Neural cell (in vitro differentiated cells): ENCODE measurements at regions not wholly inside any gene's neighbourhood (a gene's known extent, or its start where the extent isn't known, plus 50 kb on each side); places are given as distances from the start of the nearest gene placed in this dataset.
A peak's percentile ranks its signal among the peaks of the same experiment; 100 is the strongest.

Source experiments
- H2AFZ ChIP-seq: fragments of 200-600, 300-800 bp; sonication (generic), shearing (Covaris generic); 2 replicates; pipeline ENCODE4 v1.6.0; 2014; ENCODE audit warnings: low read depth, mild to moderate bottlenecking, antibody characterized with exemption, low read length, moderate library complexity
- H3F3A ChIP-seq: fragments of 200-600 bp; shearing (Covaris generic); 2 replicates; pipeline ENCODE4 v1.6.1; 2016; ENCODE audit warnings: mild to moderate bottlenecking, moderate library complexity, mixed read lengths, antibody characterized with exemption, low read length; ENCODE audit not compliant: insufficient read depth, poor library complexity, severe bottlenecking
- H3K27ac ChIP-seq: fragments of 200-600, 300-800 bp; sonication (generic), shearing (Covaris generic); 2 replicates; pipeline ENCODE4 v1.5.1; 2014; ENCODE audit warnings: mild to moderate bottlenecking, low read length, moderate library complexity
- H3K27me3 ChIP-seq: fragments of 300-800, 200-600 bp; sonication (generic), shearing (Covaris generic); 2 replicates; pipeline ENCODE4 v1.6.0; 2014; ENCODE audit warnings: mild to moderate bottlenecking, low read depth, low read length, moderate library complexity; ENCODE audit not compliant: insufficient read depth
- H3K36me3 ChIP-seq: fragments of 300-800, 200-600 bp; sonication (generic), shearing (Covaris generic); 2 replicates; pipeline ENCODE4 v1.5.1; 2014; ENCODE audit warnings: mild to moderate bottlenecking, antibody characterized with exemption, low read length, moderate library complexity; ENCODE audit not compliant: insufficient read depth
- H3K4me2 ChIP-seq: fragments of 300-800, 200-600 bp; sonication (generic), shearing (Covaris generic); 2 replicates; pipeline ENCODE4 v1.6.0; 2014; ENCODE audit warnings: mild to moderate bottlenecking, low read length
- H3K4me3 ChIP-seq: fragments of 300-800, 200-600 bp; sonication (generic), shearing (Covaris generic); 2 replicates; pipeline ENCODE4 v1.5.1; 2014; ENCODE audit warnings: mild to moderate bottlenecking, low read length, moderate library complexity
- H3K79me2 ChIP-seq: fragments of 200-600 bp; shearing (Covaris generic); replicated peaks from 2 replicates; pipeline ENCODE4 v1.6.0; 2014; ENCODE audit warnings: mild to moderate bottlenecking, low read length, moderate library complexity; ENCODE audit not compliant: insufficient read depth
- H3K9ac ChIP-seq: fragments of 300-800, 200-600 bp; sonication (generic), shearing (Covaris generic); 2 replicates; pipeline ENCODE4 v1.6.1; 2016; ENCODE audit warnings: mild to moderate bottlenecking, low read length, mixed read lengths
- H3K9me2 ChIP-seq: fragments of 200-600 bp; shearing (Covaris generic); 2 replicates; pipeline ENCODE4 v1.6.1; 2016; ENCODE audit warnings: mild to moderate bottlenecking, low read length, mixed read lengths; ENCODE audit not compliant: insufficient read depth
- H3K9me3 ChIP-seq: fragments of 200-600, 300-800 bp; sonication (generic), shearing (Covaris generic); 2 replicates; pipeline ENCODE4 v1.6.1; 2016; ENCODE audit warnings: mild to moderate bottlenecking, mixed run types, low read length, moderate library complexity, mixed read lengths
- H4K20me1 ChIP-seq: fragments of 200-600 bp; shearing (Covaris generic); 2 replicates; pipeline ENCODE4 v1.6.1; 2016; ENCODE audit warnings: mild to moderate bottlenecking, mixed run types; ENCODE audit not compliant: insufficient read depth
- EP300 ChIP-seq: fragments of 450-650 bp; conservative IDR thresholded peaks from 2 replicates; pipeline ENCODE4 v1.6.1; 2014; ENCODE audit warnings: antibody characterized with exemption, mild to moderate bottlenecking, moderate library complexity; ENCODE audit not compliant: poor library complexity, severe bottlenecking
- EZH2 ChIP-seq: fragments of 200-600, 300-800 bp; shearing (Covaris generic), sonication (generic); IDR thresholded peaks from 2 replicates; pipeline ENCODE4 v1.6.1; 2014; ENCODE audit warnings: antibody characterized with exemption, low read length, borderline replicate concordance, mild to moderate bottlenecking; ENCODE audit not compliant: insufficient read depth, poor library complexity, severe bottlenecking
- MXI1 ChIP-seq: fragments of 450-650 bp; conservative IDR thresholded peaks from 2 replicates; pipeline ENCODE4 v1.6.1; 2014; ENCODE audit warnings: antibody characterized with exemption, mild to moderate bottlenecking; ENCODE audit not compliant: poor library complexity, severe bottlenecking
- POLR2AphosphoS5 ChIP-seq: IDR thresholded peaks from 2 replicates; pipeline ENCODE4 v1.6.1; 2012
- RAD21 ChIP-seq: fragments of 450-650 bp; conservative IDR thresholded peaks from 2 replicates; pipeline ENCODE4 v1.6.1; 2014; ENCODE audit warnings: antibody characterized with exemption, mild to moderate bottlenecking, moderate library complexity
- REST ChIP-seq: IDR thresholded peaks from 2 replicates; pipeline ENCODE4 v1.6.1; 2012; ENCODE audit warnings: borderline replicate concordance
- SMC3 ChIP-seq: fragments of 450-650 bp; conservative IDR thresholded peaks from 2 replicates; pipeline ENCODE4 v1.6.1; 2014; ENCODE audit warnings: antibody characterized with exemption, mild to moderate bottlenecking, moderate library complexity; ENCODE audit not compliant: poor library complexity
- TAF1 ChIP-seq: IDR thresholded peaks from 2 replicates; pipeline ENCODE4 v1.6.1; 2012; ENCODE audit warnings: low read depth
- TF ChIP-seq, protein P1 (sequence below): fragments of 450-650 bp; IDR thresholded peaks from 2 replicates; pipeline ENCODE4 v1.5.1; 2014; ENCODE audit warnings: antibody characterized with exemption, mild to moderate bottlenecking, moderate library complexity; ENCODE audit not compliant: poor library complexity, severe bottlenecking

GRCh38 chr2:109703798-109704197 is 89.6 kb downstream of the SOWAHC start:
- Histone ChIP-seq H3F3A (no peaks in the 10 kb centered on the region), H2AFZ (no peak overlapping the region)

GRCh38 chr2:109707281-109708147 is 86.6 kb upstream of the RGPD5 start:
- TF ChIP-seq POLR2AphosphoS5 (peak; percentile 76), TAF1 (no peak)
- no peaks in the 10 kb centered on the region for H3F3A ChIP-seq
- no peaks in the 10 kb centered on the region for H3K9me3 ChIP-seq
- H3K4me3 ChIP-seq, result no peak overlapping the region
- no peaks in the 10 kb centered on the region for H4K20me1 ChIP-seq
- no peak overlapping the region for H3K27ac ChIP-seq
- H3K9ac ChIP-seq, result no peak overlapping the region
- H3K36me3 ChIP-seq, result no peaks in the 10 kb centered on the region
- no peaks in the 10 kb centered on the region for H3K27me3 ChIP-seq
- no peak overlapping the region for H2AFZ ChIP-seq
- H3K79me2 ChIP-seq, result no peaks in the 10 kb centered on the region
- no peak overlapping the region for H3K4me2 ChIP-seq
- no peaks in the 10 kb centered on the region for H3K9me2 ChIP-seq

More at GRCh38 chr2:109703798-109704197, 89.6 kb downstream of the SOWAHC start:
- H3K27ac ChIP-seq, result no peak overlapping the region
- no peaks in the 10 kb centered on the region for H3K79me2 ChIP-seq
- H3K9me3 ChIP-seq, result no peaks in the 10 kb centered on the region
- H3K27me3 ChIP-seq, result no peaks in the 10 kb centered on the region
- no peak overlapping the region for H3K4me2 ChIP-seq
- no peaks in the 10 kb centered on the region for H4K20me1 ChIP-seq
- no peaks in the 10 kb centered on the region for H3K36me3 ChIP-seq
- TF ChIP-seq TAF1 (no peak), MXI1 (no peak), RAD21 (no peak), REST (no peak), SMC3 (no peak), EZH2 (no peak), EP300 (no peak), POLR2AphosphoS5 (no peak)
- TF ChIP-seq, protein P1, sequence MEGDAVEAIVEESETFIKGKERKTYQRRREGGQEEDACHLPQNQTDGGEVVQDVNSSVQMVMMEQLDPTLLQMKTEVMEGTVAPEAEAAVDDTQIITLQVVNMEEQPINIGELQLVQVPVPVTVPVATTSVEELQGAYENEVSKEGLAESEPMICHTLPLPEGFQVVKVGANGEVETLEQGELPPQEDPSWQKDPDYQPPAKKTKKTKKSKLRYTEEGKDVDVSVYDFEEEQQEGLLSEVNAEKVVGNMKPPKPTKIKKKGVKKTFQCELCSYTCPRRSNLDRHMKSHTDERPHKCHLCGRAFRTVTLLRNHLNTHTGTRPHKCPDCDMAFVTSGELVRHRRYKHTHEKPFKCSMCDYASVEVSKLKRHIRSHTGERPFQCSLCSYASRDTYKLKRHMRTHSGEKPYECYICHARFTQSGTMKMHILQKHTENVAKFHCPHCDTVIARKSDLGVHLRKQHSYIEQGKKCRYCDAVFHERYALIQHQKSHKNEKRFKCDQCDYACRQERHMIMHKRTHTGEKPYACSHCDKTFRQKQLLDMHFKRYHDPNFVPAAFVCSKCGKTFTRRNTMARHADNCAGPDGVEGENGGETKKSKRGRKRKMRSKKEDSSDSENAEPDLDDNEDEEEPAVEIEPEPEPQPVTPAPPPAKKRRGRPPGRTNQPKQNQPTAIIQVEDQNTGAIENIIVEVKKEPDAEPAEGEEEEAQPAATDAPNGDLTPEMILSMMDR, result no peak
- H3K4me3 ChIP-seq, result no peak overlapping the region
- no peaks in the 10 kb centered on the region for H3K9me2 ChIP-seq
- no peak overlapping the region for H3K9ac ChIP-seq
